GM12878 (cell line): ENCODE measurements at regions not wholly inside any gene's neighbourhood (a gene's known extent, or its start where the extent isn't known, plus 50 kb on each side); places are given as distances from the start of the nearest gene placed in this dataset.

Source experiments
- ATAC-seq: fragments of 200-7000 bp; cut with Tn5 transposase; 3 replicates; pipeline ENCODE4 v1.9.1; 2020; ENCODE audit warnings: mild to moderate bottlenecking, moderate library complexity
- BruUV-seq: library from RNA; stranded (reverse); fragments of 400-500 nt; replicated peaks from 2 replicates; lab custom pipeline; 2021; lab: Mats Ljungman, UMichigan
- CTCF ChIA-PET: fragments of 300-600 bp; sonication (Branson Sonifier 250); formaldehyde crosslinking; extraction: SDS; loops from one replicate; lab custom pipeline; 2021; ENCODE audit warnings: inconsistent platforms; lab: Yijun Ruan, JAX
- POLR2A ChIA-PET: fragments of 350-600 bp; formaldehyde crosslinking; extraction: SDS; loops from one replicate; lab custom pipeline; 2021; ENCODE audit warnings: inconsistent platforms; lab: Charles Lee
- RAD21 ChIA-PET: fragments of 300-600 bp; sonication (Branson Sonifier 250); formaldehyde crosslinking; loops from one replicate; lab custom pipeline; 2023; ENCODE audit warnings: antibody characterized with exemption; ENCODE audit not compliant: unreplicated experiment; lab: Charles Lee
- SMC1A ChIA-PET: fragments of 300-600 bp; sonication (Branson Sonifier 250); formaldehyde crosslinking; loops from one replicate; lab custom pipeline; 2023; ENCODE audit not compliant: unreplicated experiment, uncharacterized antibody; lab: Charles Lee
- DNase-seq: peaks from one replicate; pipeline ENCODE4 v3.0.0-alpha.2; 2011; ENCODE audit warnings: low read depth, low spot score
- FAIRE-seq: peaks from 3 replicates; lab custom pipeline; 2011; peaks lifted over from hg19 to GRCh38; lab: Jason Lieb, UNC
- H2AFZ ChIP-seq: 2 replicates; pipeline ENCODE4 v1.6.0; 2011; ENCODE audit warnings: low read depth, low read length, control low read depth; ENCODE audit not compliant: control insufficient read depth
- H3K27ac ChIP-seq: 2 replicates; pipeline ENCODE4 v1.5.1; 2011; ENCODE audit warnings: control low read depth; ENCODE audit not compliant: control insufficient read depth, insufficient read depth
- H3K27me3 ChIP-seq, 2 experiments: replicated peaks in 1 of 2; 2 replicates each; pipeline versions ENCODE4 v1.6.0 to v1.6.1; 2011; ENCODE audit warnings: low read length in 1 of 2; ENCODE audit not compliant: control insufficient read depth in 2 of 2, insufficient read depth in 2 of 2
- H3K36me3 ChIP-seq, 2 experiments: 2 replicates each; pipeline ENCODE4 v1.5.1; 2011; ENCODE audit warnings: low read length in 1 of 2; ENCODE audit not compliant: control insufficient read depth in 2 of 2, insufficient read depth in 2 of 2
- H3K4me1 ChIP-seq: 2 replicates; pipeline ENCODE4 v1.6.1; 2011; ENCODE audit warnings: mild to moderate bottlenecking, low read length, moderate library complexity, mixed read lengths; ENCODE audit not compliant: control insufficient read depth, insufficient read depth
- H3K4me2 ChIP-seq: 2 replicates; pipeline ENCODE4 v1.6.0; 2011; ENCODE audit warnings: control low read depth; ENCODE audit not compliant: control insufficient read depth, insufficient read depth
- H3K4me3 ChIP-seq: fragments of 200-600 bp; sonication (generic); 2 replicates; pipeline ENCODE4 v1.5.1; 2016
- H3K79me2 ChIP-seq: 2 replicates; pipeline ENCODE4 v1.6.0; 2011; ENCODE audit warnings: low read length; ENCODE audit not compliant: control insufficient read depth, insufficient read depth
- H3K9ac ChIP-seq: 2 replicates; pipeline ENCODE4 v1.8.0; 2011; ENCODE audit warnings: low read length, control low read depth, mixed read lengths; ENCODE audit not compliant: control insufficient read depth, insufficient read depth
- H3K9me3 ChIP-seq: replicated peaks from 3 replicates; pipeline ENCODE4 v1.5.1; 2011; ENCODE audit warnings: mild to moderate bottlenecking, low read length; ENCODE audit not compliant: control insufficient read depth, insufficient read depth
- H4K20me1 ChIP-seq: 2 replicates; pipeline ENCODE4 v1.6.0; 2011; ENCODE audit not compliant: control insufficient read depth, insufficient read depth
- CHD4 ChIP-seq: fragments of 200-600 bp; sonication (generic); IDR thresholded peaks from 2 replicates; pipeline ENCODE4 v1.6.1; 2016; ENCODE audit warnings: mild to moderate bottlenecking
- CREM ChIP-seq: IDR thresholded peaks from 2 replicates; pipeline ENCODE4 v1.6.1; 2014; ENCODE audit warnings: antibody characterized with exemption, low read depth
- ESRRA ChIP-seq: IDR thresholded peaks from 2 replicates; pipeline ENCODE4 v1.6.1; 2012; ENCODE audit warnings: mild to moderate bottlenecking, low read length, improper control_type of control experiment
- HDGF ChIP-seq: fragments of 450-650 bp; IDR thresholded peaks from 2 replicates; pipeline ENCODE4 v1.6.1; 2016; ENCODE audit warnings: antibody characterized with exemption
- IKZF1 ChIP-seq: fragments of 450-650 bp; conservative IDR thresholded peaks from 2 replicates; pipeline ENCODE4 v1.6.1; 2017; ENCODE audit warnings: antibody characterized with exemption, mild to moderate bottlenecking
- MYC ChIP-seq: IDR thresholded peaks from 2 replicates; pipeline ENCODE4 v1.6.1; 2011; ENCODE audit warnings: mild to moderate bottlenecking, low read length, moderate library complexity, inconsistent platforms; ENCODE audit not compliant: insufficient read depth, insufficient replicate concordance, insufficient read length, severe bottlenecking
- NFIC ChIP-seq: IDR thresholded peaks from 2 replicates; pipeline ENCODE4 v1.6.1; 2012; ENCODE audit warnings: low read depth, mild to moderate bottlenecking, inconsistent platforms, low read length, moderate library complexity
- NFYA ChIP-seq: IDR thresholded peaks from 2 replicates; pipeline ENCODE4 v1.6.1; 2011; ENCODE audit warnings: low read depth, mild to moderate bottlenecking, low read length, improper control_type of control experiment, borderline replicate concordance
- SKIL ChIP-seq: fragments of 450-650 bp; IDR thresholded peaks from 2 replicates; pipeline ENCODE4 v1.6.1; 2017; ENCODE audit warnings: mild to moderate bottlenecking, low read depth, inconsistent platforms; ENCODE audit not compliant: poor library complexity, severe bottlenecking
- STAT1 ChIP-seq: fragments of 450-650 bp; conservative IDR thresholded peaks from 2 replicates; pipeline ENCODE4 v1.6.1; 2014; ENCODE audit warnings: antibody characterized with exemption, mild to moderate bottlenecking
- TCF12 ChIP-seq: IDR thresholded peaks from 2 replicates; pipeline ENCODE4 v1.6.1; 2011; ENCODE audit warnings: low read depth, mild to moderate bottlenecking, low read length
- ZBTB40 ChIP-seq: fragments of 450-650 bp; IDR thresholded peaks from 2 replicates; pipeline ENCODE4 v1.6.1; 2016; ENCODE audit warnings: mild to moderate bottlenecking, moderate library complexity, borderline replicate concordance
- WGBS: methylation state at CpG from one replicate; pipeline ENCODE4 v1.1.6; 2016; ENCODE audit warnings: low lambda C conversion rate; ENCODE audit not compliant: insufficient replicate concordance, insufficient coverage; ENCODE audit errors: missing lambda C conversion rate; 5-methylcytosine and 5-hydroxymethylcytosine counted together
- in situ Hi-C: fragments of 300-500 bp; cut with MboI; formaldehyde crosslinking; loops from 9 replicates; pipeline ENCODE4 v1.14.3; 2018; ENCODE audit warnings: mixed read lengths
- intact Hi-C: fragments of 100-400 bp; cut with micrococcal nuclease; formaldehyde crosslinking; loops from one replicate; pipeline ENCODE4 v1.14.2; 2022; ENCODE audit not compliant: unreplicated experiment
- TF ChIP-seq, protein P1 (sequence below): fragments of 450-650 bp; conservative IDR thresholded peaks from 2 replicates; pipeline ENCODE4 v1.6.1; 2017; ENCODE audit warnings: mild to moderate bottlenecking, moderate library complexity
- TF ChIP-seq, protein P2 (sequence below): fragments of 450-650 bp; IDR thresholded peaks from 2 replicates; pipeline ENCODE4 v1.6.1; 2016; ENCODE audit warnings: mild to moderate bottlenecking

DNA sequence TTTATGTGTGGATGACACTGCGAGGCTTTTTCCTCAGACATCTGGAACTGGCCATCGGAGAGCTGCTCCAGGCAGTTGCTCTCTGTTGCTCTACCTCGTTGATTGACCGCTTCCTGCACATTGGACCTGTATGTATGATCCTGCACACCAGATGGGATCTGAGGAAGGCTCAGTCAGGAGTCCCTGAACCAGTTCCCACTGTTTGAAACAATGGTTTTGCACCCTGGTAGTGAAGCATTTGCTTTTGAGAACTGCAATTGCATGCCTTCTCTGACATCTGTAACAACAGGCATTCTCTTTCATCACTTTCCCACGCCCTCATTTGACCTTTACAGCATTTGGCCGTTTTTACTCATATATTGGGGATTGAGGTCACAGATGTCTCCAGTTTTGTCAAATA, 61.1 kb upstream of the NPAS1 start:
- POLR2A ChIA-PET: interaction anchor here (0.6 to 1.2 kb wide), 2 partner anchors 97 to 459 kb away, joined by 3 to 4 read pairs; no protein-coding TSS in a partner anchor
- WGBS: 78% methylated on average over 6 of the region's 6 CpGs
- peaks cover 29% of the 10 kb centered on the region for H3K4me1 ChIP-seq
- TF ChIP-seq MYC (no peak), HDGF (no peak), SKIL (no peak), CHD4 (no peak), ESRRA (no peak), TCF12 (no peak), CREM (no peak), ZBTB40 (no peak), NFIC (no peak), IKZF1 (0 out of 2 replicates have a peak, but pooled peaks have one; percentile 19), NFYA (no peak), STAT1 (no peak)
- TF ChIP-seq, protein P1, sequence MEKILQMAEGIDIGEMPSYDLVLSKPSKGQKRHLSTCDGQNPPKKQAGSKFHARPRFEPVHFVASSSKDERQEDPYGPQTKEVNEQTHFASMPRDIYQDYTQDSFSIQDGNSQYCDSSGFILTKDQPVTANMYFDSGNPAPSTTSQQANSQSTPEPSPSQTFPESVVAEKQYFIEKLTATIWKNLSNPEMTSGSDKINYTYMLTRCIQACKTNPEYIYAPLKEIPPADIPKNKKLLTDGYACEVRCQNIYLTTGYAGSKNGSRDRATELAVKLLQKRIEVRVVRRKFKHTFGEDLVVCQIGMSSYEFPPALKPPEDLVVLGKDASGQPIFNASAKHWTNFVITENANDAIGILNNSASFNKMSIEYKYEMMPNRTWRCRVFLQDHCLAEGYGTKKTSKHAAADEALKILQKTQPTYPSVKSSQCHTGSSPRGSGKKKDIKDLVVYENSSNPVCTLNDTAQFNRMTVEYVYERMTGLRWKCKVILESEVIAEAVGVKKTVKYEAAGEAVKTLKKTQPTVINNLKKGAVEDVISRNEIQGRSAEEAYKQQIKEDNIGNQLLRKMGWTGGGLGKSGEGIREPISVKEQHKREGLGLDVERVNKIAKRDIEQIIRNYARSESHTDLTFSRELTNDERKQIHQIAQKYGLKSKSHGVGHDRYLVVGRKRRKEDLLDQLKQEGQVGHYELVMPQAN: no peak
- TF ChIP-seq, protein P2, sequence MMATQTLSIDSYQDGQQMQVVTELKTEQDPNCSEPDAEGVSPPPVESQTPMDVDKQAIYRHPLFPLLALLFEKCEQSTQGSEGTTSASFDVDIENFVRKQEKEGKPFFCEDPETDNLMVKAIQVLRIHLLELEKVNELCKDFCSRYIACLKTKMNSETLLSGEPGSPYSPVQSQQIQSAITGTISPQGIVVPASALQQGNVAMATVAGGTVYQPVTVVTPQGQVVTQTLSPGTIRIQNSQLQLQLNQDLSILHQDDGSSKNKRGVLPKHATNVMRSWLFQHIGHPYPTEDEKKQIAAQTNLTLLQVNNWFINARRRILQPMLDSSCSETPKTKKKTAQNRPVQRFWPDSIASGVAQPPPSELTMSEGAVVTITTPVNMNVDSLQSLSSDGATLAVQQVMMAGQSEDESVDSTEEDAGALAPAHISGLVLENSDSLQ: no peak

More for the DNA sequence above, 61.1 kb upstream of the NPAS1 start:
- no peaks in the 10 kb centered on the region; the same call in 2 of the 3 replicates for H3K9me3 ChIP-seq
- peaks cover 0 to 2% of the 10 kb centered on the region in 2 experiments; a peak in 2 of 4 replicates for H3K36me3 ChIP-seq
- H4K20me1 ChIP-seq: no peaks in the 10 kb centered on the region; the same call in 1 of the 2 replicates
- H3K27me3 ChIP-seq: no peaks in the 10 kb centered on the region
- in situ Hi-C loops: no loop called here
- CTCF ChIA-PET: interaction anchor here (0.9 kb wide), 1 partner anchor 252 kb away, joined by 3 read pairs; no protein-coding TSS in a partner anchor
- no peak overlapping the region for H3K4me3 ChIP-seq
- H2AFZ ChIP-seq: no peak overlapping the region
- FAIRE-seq: peak; percentile 23
- BruUV-seq: no TSS peak
- no peak for ATAC-seq
- RAD21 ChIA-PET: no interaction called here
- DNase-seq: no peak
- H3K4me2 ChIP-seq: no peak overlapping the region
- no peak overlapping the region for H3K9ac ChIP-seq
- SMC1A ChIA-PET: interaction anchor here (0.6 kb wide), 1 partner anchor 73 kb away, joined by 3 read pairs; no protein-coding TSS in a partner anchor
- intact Hi-C loops: no loop called here
- peaks cover 2% of the 10 kb centered on the region for H3K79me2 ChIP-seq
- H3K27ac ChIP-seq: no peak overlapping the region
